ENCODE measurements at regions not wholly inside any gene's neighbourhood (a gene's known extent, or its start where the extent isn't known, plus 50 kb on each side); places are given as distances from the start of the nearest gene placed in this dataset.

GRCh38 chr10:71145352-71145945 lies 66.9 kb upstream of the UNC5B start:
- H3K9me3 ChIP-seq (ENCODE audit: control insufficient read depth, low read length) = no peaks in the 10 kb centered on the region
- no peak overlapping the region for H3K9ac ChIP-seq (ENCODE audit: low read length)
- DNase-seq (ENCODE audit: low read depth) = no peak
- no peak overlapping the region for H3K4me3 ChIP-seq (ENCODE audit: low read length)
- H3K36me3 ChIP-seq (ENCODE audit: control insufficient read depth, insufficient read depth, low read length, severe bottlenecking) = no peaks in the 10 kb centered on the region
- peaks cover 75% of the 10 kb centered on the region for H3K27me3 ChIP-seq (replicated peaks; ENCODE audit: control insufficient read depth, insufficient read depth, low read length)
- peaks cover 16% of the 10 kb centered on the region for H3K4me1 ChIP-seq (ENCODE audit: control insufficient read depth, insufficient read depth, low read length)

- Histone ChIP-seq H3K4me3 (ENCODE audit: low read length) (no peak overlapping the region), H3K9ac (ENCODE audit: low read length) (no peak overlapping the region), H3K27me3 (replicated peaks; ENCODE audit: control insufficient read depth, insufficient read depth, low read length) (peaks cover 66% of the 10 kb centered on the region), H3K36me3 (ENCODE audit: control insufficient read depth, insufficient read depth, low read length, severe bottlenecking) (no peaks in the 10 kb centered on the region), H3K4me1 (ENCODE audit: control insufficient read depth, insufficient read depth, low read length) (peaks cover 2% of the 10 kb centered on the region), H3K9me3 (ENCODE audit: control insufficient read depth, low read length) (no peaks in the 10 kb centered on the region)
- no peak for DNase-seq (ENCODE audit: low read depth)
Measured at GRCh38 chr10:71150796-71151195, 61.6 kb upstream of the UNC5B start.

GRCh38 chr10:71152043-71152442 lies 60.3 kb upstream of the UNC5B start:
- H3K27me3 ChIP-seq (replicated peaks; ENCODE audit: control insufficient read depth, insufficient read depth, low read length) = peaks cover 54% of the 10 kb centered on the region
- H3K9me3 ChIP-seq (ENCODE audit: control insufficient read depth, low read length) = no peaks in the 10 kb centered on the region
- H3K4me3 ChIP-seq (ENCODE audit: low read length) = no peak overlapping the region
- H3K4me1 ChIP-seq (ENCODE audit: control insufficient read depth, insufficient read depth, low read length) = peaks cover 10% of the 10 kb centered on the region
- DNase-seq (ENCODE audit: low read depth) = no peak
- no peaks in the 10 kb centered on the region for H3K36me3 ChIP-seq (ENCODE audit: control insufficient read depth, insufficient read depth, low read length, severe bottlenecking)
- H3K9ac ChIP-seq (ENCODE audit: low read length) = no peak overlapping the region

GRCh38 chr10:71156436-71156835 lies 55.9 kb upstream of the UNC5B start:
- no peaks in the 10 kb centered on the region for H3K36me3 ChIP-seq (ENCODE audit: control insufficient read depth, insufficient read depth, low read length, severe bottlenecking)
- no peak overlapping the region for H3K4me3 ChIP-seq (ENCODE audit: low read length)
- no peaks in the 10 kb centered on the region for H3K9me3 ChIP-seq (ENCODE audit: control insufficient read depth, low read length)
- H3K27me3 ChIP-seq (replicated peaks; ENCODE audit: control insufficient read depth, insufficient read depth, low read length) = peaks cover 55% of the 10 kb centered on the region
- H3K4me1 ChIP-seq (ENCODE audit: control insufficient read depth, insufficient read depth, low read length) = peaks cover 10% of the 10 kb centered on the region
- DNase-seq (ENCODE audit: low read depth) = no peak
- H3K9ac ChIP-seq (ENCODE audit: low read length) = no peak overlapping the region

- Histone ChIP-seq H3K9ac (ENCODE audit: low read length) (no peak overlapping the region), H3K27me3 (replicated peaks; ENCODE audit: control insufficient read depth, insufficient read depth, low read length) (peaks cover 54% of the 10 kb centered on the region), H3K4me1 (ENCODE audit: control insufficient read depth, insufficient read depth, low read length) (peaks cover 10% of the 10 kb centered on the region), H3K36me3 (ENCODE audit: control insufficient read depth, insufficient read depth, low read length, severe bottlenecking) (no peaks in the 10 kb centered on the region), H3K9me3 (ENCODE audit: control insufficient read depth, low read length) (peaks cover 4% of the 10 kb centered on the region), H3K4me3 (ENCODE audit: low read length) (no peak overlapping the region)
- no peak for DNase-seq (ENCODE audit: low read depth)
Measured at GRCh38 chr10:71157435-71157834, 54.9 kb upstream of the UNC5B start.

GRCh38 chr10:71158251-71158650 lies 54.1 kb upstream of the UNC5B start:
- no peak overlapping the region for H3K9ac ChIP-seq (ENCODE audit: low read length)
- peaks cover 47% of the 10 kb centered on the region for H3K27me3 ChIP-seq (replicated peaks; ENCODE audit: control insufficient read depth, insufficient read depth, low read length)
- H3K4me3 ChIP-seq (ENCODE audit: low read length) = no peak overlapping the region
- peaks cover 10% of the 10 kb centered on the region for H3K4me1 ChIP-seq (ENCODE audit: control insufficient read depth, insufficient read depth, low read length)
- no peak for DNase-seq (ENCODE audit: low read depth)
- H3K9me3 ChIP-seq (ENCODE audit: control insufficient read depth, low read length) = peaks cover 9% of the 10 kb centered on the region
- no peaks in the 10 kb centered on the region for H3K36me3 ChIP-seq (ENCODE audit: control insufficient read depth, insufficient read depth, low read length, severe bottlenecking)

- Histone ChIP-seq H3K9me3 (ENCODE audit: control insufficient read depth, low read length) (peaks cover 15% of the 10 kb centered on the region), H3K4me1 (ENCODE audit: control insufficient read depth, insufficient read depth, low read length) (peaks cover 10% of the 10 kb centered on the region), H3K27me3 (replicated peaks; ENCODE audit: control insufficient read depth, insufficient read depth, low read length) (peaks cover 48% of the 10 kb centered on the region), H3K9ac (ENCODE audit: low read length) (no peak overlapping the region), H3K36me3 (ENCODE audit: control insufficient read depth, insufficient read depth, low read length, severe bottlenecking) (no peaks in the 10 kb centered on the region), H3K4me3 (ENCODE audit: low read length) (no peak overlapping the region)
- DNase-seq (ENCODE audit: low read depth) = no peak
Measured at GRCh38 chr10:71158902-71159301, 53.5 kb upstream of the UNC5B start.

- Histone ChIP-seq H3K4me1 (ENCODE audit: control insufficient read depth, insufficient read depth, low read length) (peaks cover 10% of the 10 kb centered on the region), H3K9ac (ENCODE audit: low read length) (no peak overlapping the region), H3K36me3 (ENCODE audit: control insufficient read depth, insufficient read depth, low read length, severe bottlenecking) (no peaks in the 10 kb centered on the region), H3K4me3 (ENCODE audit: low read length) (no peak overlapping the region), H3K9me3 (ENCODE audit: control insufficient read depth, low read length) (peaks cover 21% of the 10 kb centered on the region), H3K27me3 (replicated peaks; ENCODE audit: control insufficient read depth, insufficient read depth, low read length) (peaks cover 50% of the 10 kb centered on the region)
- no peak for DNase-seq (ENCODE audit: low read depth)
Measured at GRCh38 chr10:71159892-71160291, 52.5 kb upstream of the UNC5B start.

GRCh38 chr10:71161425-71161824 lies 50.9 kb upstream of the UNC5B start:
- DNase-seq (ENCODE audit: low read depth) = no peak
- Histone ChIP-seq H3K9ac (ENCODE audit: low read length) (no peak overlapping the region), H3K4me1 (ENCODE audit: control insufficient read depth, insufficient read depth, low read length) (peaks cover 4% of the 10 kb centered on the region), H3K27me3 (replicated peaks; ENCODE audit: control insufficient read depth, insufficient read depth, low read length) (peaks cover 62% of the 10 kb centered on the region), H3K4me3 (ENCODE audit: low read length) (no peak overlapping the region), H3K36me3 (ENCODE audit: control insufficient read depth, insufficient read depth, low read length, severe bottlenecking) (no peaks in the 10 kb centered on the region), H3K9me3 (ENCODE audit: control insufficient read depth, low read length) (peaks cover 21% of the 10 kb centered on the region)
